ENCODE measurements at regions not wholly inside any gene's neighbourhood (a gene's known extent, or its start where the extent isn't known, plus 50 kb on each side); places are given as distances from the start of the nearest gene placed in this dataset.
A peak's percentile ranks its signal among the peaks of the same experiment; 100 is the strongest.

GRCh38 chr13:111508164-111508870 lies 187.9 kb downstream of the TEX29 start:
- H3K27me3 Mint-ChIP-seq (ENCODE audit: unreplicated experiment) = no peaks in the 10 kb centered on the region
- TF ChIP-seq CTCF (IDR thresholded peaks at IDR 0.05) = no peak
- no peaks in the 10 kb centered on the region for H3K9me3 Mint-ChIP-seq (ENCODE audit: unreplicated experiment)

GRCh38 chr13:111508902-111509509 lies 188.6 kb downstream of the TEX29 start:
- H3K4me1 Mint-ChIP-seq (ENCODE audit: unreplicated experiment) = no peaks in the 10 kb centered on the region

More at GRCh38 chr13:111508164-111508870, 187.9 kb downstream of the TEX29 start:
- H3K27ac Mint-ChIP-seq (ENCODE audit: unreplicated experiment) = no peak overlapping the region
- H3K4me3 Mint-ChIP-seq (ENCODE audit: unreplicated experiment) = no peak overlapping the region
- H3K4me1 Mint-ChIP-seq (ENCODE audit: unreplicated experiment) = no peaks in the 10 kb centered on the region
- no peaks in the 10 kb centered on the region for H3K36me3 Mint-ChIP-seq (ENCODE audit: unreplicated experiment)
- peak; percentile 62 for DNase-seq (ENCODE audit: extremely low spot score, unreplicated experiment)

GRCh38 chr13:111510502-111511218 lies 190.2 kb downstream of the TEX29 start:
- no peaks in the 10 kb centered on the region for H3K9me3 Mint-ChIP-seq (ENCODE audit: unreplicated experiment)
- H3K36me3 Mint-ChIP-seq (ENCODE audit: unreplicated experiment) = no peaks in the 10 kb centered on the region
- H3K4me1 Mint-ChIP-seq (ENCODE audit: unreplicated experiment) = no peaks in the 10 kb centered on the region
- H3K27ac Mint-ChIP-seq (ENCODE audit: unreplicated experiment) = no peak overlapping the region
- DNase-seq (ENCODE audit: extremely low spot score, unreplicated experiment) = peak; percentile 67
- TF ChIP-seq CTCF (IDR thresholded peaks at IDR 0.05) = no peak
- no peak overlapping the region for H3K4me3 Mint-ChIP-seq (ENCODE audit: unreplicated experiment)
- H3K27me3 Mint-ChIP-seq (ENCODE audit: unreplicated experiment) = no peaks in the 10 kb centered on the region

More at GRCh38 chr13:111508902-111509509, 188.6 kb downstream of the TEX29 start:
- TF ChIP-seq CTCF (IDR thresholded peaks at IDR 0.05) = no peak
- peak; percentile 56 for DNase-seq (ENCODE audit: extremely low spot score, unreplicated experiment)
- H3K9me3 Mint-ChIP-seq (ENCODE audit: unreplicated experiment) = no peaks in the 10 kb centered on the region
- H3K27ac Mint-ChIP-seq (ENCODE audit: unreplicated experiment) = no peak overlapping the region
- H3K36me3 Mint-ChIP-seq (ENCODE audit: unreplicated experiment) = no peaks in the 10 kb centered on the region
- no peaks in the 10 kb centered on the region for H3K27me3 Mint-ChIP-seq (ENCODE audit: unreplicated experiment)
- H3K4me3 Mint-ChIP-seq (ENCODE audit: unreplicated experiment) = no peak overlapping the region

GRCh38 chr13:111511219-111511732 lies 190.8 kb downstream of the TEX29 start:
- no peak for DNase-seq (ENCODE audit: extremely low spot score, unreplicated experiment)
- H3K9me3 Mint-ChIP-seq (ENCODE audit: unreplicated experiment) = no peaks in the 10 kb centered on the region
- H3K4me1 Mint-ChIP-seq (ENCODE audit: unreplicated experiment) = no peaks in the 10 kb centered on the region
- H3K27me3 Mint-ChIP-seq (ENCODE audit: unreplicated experiment) = no peaks in the 10 kb centered on the region
- no peak overlapping the region for H3K4me3 Mint-ChIP-seq (ENCODE audit: unreplicated experiment)
- no peaks in the 10 kb centered on the region for H3K36me3 Mint-ChIP-seq (ENCODE audit: unreplicated experiment)
- H3K27ac Mint-ChIP-seq (ENCODE audit: unreplicated experiment) = no peak overlapping the region
- no peak for TF ChIP-seq CTCF (IDR thresholded peaks at IDR 0.05)
